Cardiac muscle cell (in vitro differentiated cells and primary cell): ENCODE measurements at regions not wholly inside any gene's neighbourhood (a gene's known extent, or its start where the extent isn't known, plus 50 kb on each side); places are given as distances from the start of the nearest gene placed in this dataset.

Source experiments
- DNase-seq, 2 donors: peaks; one replicate each; pipeline versions ENCODE4 v3.0.0 to v3.0.0-alpha.2; 2010 to 2017; ENCODE audit warnings: low read depth in 1 of 2, low spot score in 1 of 2
- H3K27ac ChIP-seq: fragments of 200-600 bp; sonication (generic); 2 replicates; pipeline ENCODE4 v1.5.1; 2016
- H3K27me3 ChIP-seq: fragments of 200-600 bp; sonication (generic); 2 replicates; pipeline ENCODE4 v1.6.0; 2016; ENCODE audit warnings: control low read depth
- H3K36me3 ChIP-seq: fragments of 200-600 bp; sonication (generic); 2 replicates; pipeline ENCODE4 v1.5.1; 2016; ENCODE audit warnings: control low read depth
- H3K4me1 ChIP-seq: fragments of 200-600 bp; sonication (generic); 2 replicates; pipeline ENCODE4 v1.8.1; 2017; ENCODE audit warnings: low read depth, mild to moderate bottlenecking, mixed run types
- H3K4me3 ChIP-seq: fragments of 200-600 bp; sonication (generic); 2 replicates; pipeline ENCODE4 v1.5.1; 2016; ENCODE audit warnings: mild to moderate bottlenecking
- H3K9me3 ChIP-seq: fragments of 200-600 bp; sonication (generic); 2 replicates; pipeline ENCODE4 v1.5.1; 2017; ENCODE audit warnings: low read depth, mild to moderate bottlenecking, control low read depth
- TF ChIP-seq, protein P1 (sequence below): IDR thresholded peaks from 2 replicates; pipeline ENCODE4 v1.5.1; 2012; ENCODE audit warnings: low read depth, mild to moderate bottlenecking, low read length

DNA sequence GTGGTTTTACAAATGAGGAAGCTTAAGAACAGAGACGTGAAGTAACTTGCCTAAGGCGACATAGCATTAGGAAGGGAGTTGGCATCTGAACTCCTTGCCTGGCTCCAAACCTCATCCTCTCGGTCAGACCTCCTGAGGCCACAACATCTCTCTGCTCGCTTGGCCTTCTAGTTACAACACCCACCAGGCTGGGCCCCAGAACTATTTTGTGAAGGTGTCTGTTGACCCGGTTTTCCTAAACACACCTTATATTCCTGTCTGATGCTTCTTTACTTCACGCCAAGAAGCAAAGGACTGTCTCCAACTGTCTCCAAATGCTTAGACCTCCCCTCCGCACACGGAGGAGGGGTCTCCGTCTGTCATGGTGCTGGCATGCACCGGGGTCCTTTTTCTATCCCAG, 326.6 kb downstream of the THBS2 start:
- H3K4me3 ChIP-seq, result no peak overlapping the region
- H3K9me3 ChIP-seq, result no peaks in the 10 kb centered on the region
- H3K4me1 ChIP-seq, result no peaks in the 10 kb centered on the region
- H3K27ac ChIP-seq, result no peak overlapping the region
- H3K27me3 ChIP-seq, result no peaks in the 10 kb centered on the region
- H3K36me3 ChIP-seq, result no peaks in the 10 kb centered on the region
- TF ChIP-seq, protein P1, sequence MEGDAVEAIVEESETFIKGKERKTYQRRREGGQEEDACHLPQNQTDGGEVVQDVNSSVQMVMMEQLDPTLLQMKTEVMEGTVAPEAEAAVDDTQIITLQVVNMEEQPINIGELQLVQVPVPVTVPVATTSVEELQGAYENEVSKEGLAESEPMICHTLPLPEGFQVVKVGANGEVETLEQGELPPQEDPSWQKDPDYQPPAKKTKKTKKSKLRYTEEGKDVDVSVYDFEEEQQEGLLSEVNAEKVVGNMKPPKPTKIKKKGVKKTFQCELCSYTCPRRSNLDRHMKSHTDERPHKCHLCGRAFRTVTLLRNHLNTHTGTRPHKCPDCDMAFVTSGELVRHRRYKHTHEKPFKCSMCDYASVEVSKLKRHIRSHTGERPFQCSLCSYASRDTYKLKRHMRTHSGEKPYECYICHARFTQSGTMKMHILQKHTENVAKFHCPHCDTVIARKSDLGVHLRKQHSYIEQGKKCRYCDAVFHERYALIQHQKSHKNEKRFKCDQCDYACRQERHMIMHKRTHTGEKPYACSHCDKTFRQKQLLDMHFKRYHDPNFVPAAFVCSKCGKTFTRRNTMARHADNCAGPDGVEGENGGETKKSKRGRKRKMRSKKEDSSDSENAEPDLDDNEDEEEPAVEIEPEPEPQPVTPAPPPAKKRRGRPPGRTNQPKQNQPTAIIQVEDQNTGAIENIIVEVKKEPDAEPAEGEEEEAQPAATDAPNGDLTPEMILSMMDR, result no peak
- DNase-seq, result no peak

DNA sequence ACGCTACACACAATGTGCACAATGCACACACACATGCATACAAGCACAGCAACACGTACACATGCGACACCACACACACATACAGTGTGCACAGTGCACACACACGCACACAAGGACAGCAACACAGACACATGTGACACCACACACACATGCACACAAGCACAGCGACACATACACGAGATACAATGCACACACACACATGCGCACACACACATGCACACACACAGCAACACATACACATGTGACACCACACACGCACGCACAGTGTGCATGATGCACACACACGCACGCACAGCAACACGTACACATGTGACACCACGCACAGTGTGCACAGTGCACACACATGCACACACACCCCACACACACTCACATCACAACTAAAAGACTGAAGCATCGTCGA, 327.3 kb downstream of the THBS2 start:
- no peak overlapping the region for H3K4me3 ChIP-seq
- no peaks in the 10 kb centered on the region for H3K9me3 ChIP-seq
- H3K27me3 ChIP-seq, result no peaks in the 10 kb centered on the region
- no peaks in the 10 kb centered on the region for H3K4me1 ChIP-seq
- no peak for DNase-seq
- no peaks in the 10 kb centered on the region for H3K36me3 ChIP-seq
- TF ChIP-seq, protein P1, result no peak
- no peak overlapping the region for H3K27ac ChIP-seq

DNA sequence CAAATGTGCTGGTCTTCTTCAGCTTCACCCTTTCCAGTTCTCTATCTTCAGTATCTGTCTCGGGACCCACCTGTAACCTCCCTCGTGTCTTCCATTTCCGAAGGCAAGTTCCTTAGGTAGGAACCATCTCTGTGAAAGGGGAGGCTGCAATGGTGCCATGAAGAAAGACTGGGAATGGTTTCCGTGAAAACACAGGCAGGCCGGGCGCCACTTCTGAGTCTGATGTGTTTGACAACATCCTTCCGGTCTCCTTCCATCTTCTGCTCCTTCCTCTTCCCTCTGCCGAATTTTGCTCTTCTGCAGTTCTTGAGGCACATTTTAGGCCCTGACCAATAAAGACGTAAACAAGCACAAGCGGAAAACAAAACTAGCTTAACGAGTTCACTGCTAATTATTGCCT, 328.0 kb downstream of the THBS2 start:
- H3K4me1 ChIP-seq, result no peaks in the 10 kb centered on the region
- TF ChIP-seq, protein P1, result no peak
- no peak for DNase-seq
- H3K36me3 ChIP-seq, result no peaks in the 10 kb centered on the region
- H3K27ac ChIP-seq, result no peak overlapping the region
- H3K27me3 ChIP-seq, result no peaks in the 10 kb centered on the region
- no peaks in the 10 kb centered on the region for H3K9me3 ChIP-seq
- no peak overlapping the region for H3K4me3 ChIP-seq

DNA sequence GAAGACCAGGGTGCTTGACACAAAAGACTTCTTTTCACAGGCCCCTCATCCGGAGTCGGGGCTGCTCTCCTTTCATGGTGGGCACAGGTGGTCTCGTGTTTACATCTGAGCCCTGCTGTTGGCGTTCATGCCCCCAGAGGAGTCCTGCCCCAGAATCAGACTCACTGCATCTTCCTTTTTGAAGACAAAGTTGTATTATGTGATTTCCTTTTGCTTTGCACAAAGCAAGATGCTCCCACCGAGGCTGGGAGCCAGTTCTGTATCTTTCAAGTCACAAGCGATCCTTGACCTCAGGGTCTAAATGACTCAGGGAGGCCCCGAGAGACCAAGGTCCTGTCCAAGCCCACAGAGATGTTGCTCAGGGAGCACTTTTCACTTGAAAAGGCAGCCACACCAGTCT, 330.5 kb downstream of the THBS2 start:
- TF ChIP-seq, protein P1, result no peak
- H3K27me3 ChIP-seq, result no peaks in the 10 kb centered on the region
- H3K9me3 ChIP-seq, result no peaks in the 10 kb centered on the region
- no peak for DNase-seq
- H3K36me3 ChIP-seq, result no peaks in the 10 kb centered on the region
- no peaks in the 10 kb centered on the region for H3K4me1 ChIP-seq
- H3K4me3 ChIP-seq, result no peak overlapping the region
- no peak overlapping the region for H3K27ac ChIP-seq

DNA sequence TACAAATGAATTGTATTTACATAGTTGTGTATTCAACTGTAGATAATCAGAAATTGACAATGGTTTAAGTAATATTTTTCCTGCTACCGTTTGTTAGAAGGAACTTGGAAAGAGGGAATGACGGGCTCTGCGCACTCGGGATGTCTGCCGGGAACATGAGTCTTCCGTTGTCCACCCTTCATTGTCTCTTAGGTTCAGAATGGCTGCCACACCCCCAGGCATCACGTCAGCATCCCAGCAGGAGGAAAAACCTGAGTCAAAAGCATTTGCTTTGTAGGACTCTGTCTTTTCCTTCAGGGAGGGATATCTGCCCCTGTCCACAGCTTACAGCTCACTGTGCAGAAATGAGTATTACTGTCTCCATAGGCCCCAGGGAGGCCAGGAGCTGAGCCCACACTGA, 331.2 kb downstream of the THBS2 start:
- H3K36me3 ChIP-seq, result no peaks in the 10 kb centered on the region
- TF ChIP-seq, protein P1, result no peak
- H3K4me1 ChIP-seq, result no peaks in the 10 kb centered on the region
- DNase-seq, result no peak
- no peak overlapping the region for H3K4me3 ChIP-seq
- no peaks in the 10 kb centered on the region for H3K27me3 ChIP-seq
- no peak overlapping the region for H3K27ac ChIP-seq
- H3K9me3 ChIP-seq, result no peaks in the 10 kb centered on the region

DNA sequence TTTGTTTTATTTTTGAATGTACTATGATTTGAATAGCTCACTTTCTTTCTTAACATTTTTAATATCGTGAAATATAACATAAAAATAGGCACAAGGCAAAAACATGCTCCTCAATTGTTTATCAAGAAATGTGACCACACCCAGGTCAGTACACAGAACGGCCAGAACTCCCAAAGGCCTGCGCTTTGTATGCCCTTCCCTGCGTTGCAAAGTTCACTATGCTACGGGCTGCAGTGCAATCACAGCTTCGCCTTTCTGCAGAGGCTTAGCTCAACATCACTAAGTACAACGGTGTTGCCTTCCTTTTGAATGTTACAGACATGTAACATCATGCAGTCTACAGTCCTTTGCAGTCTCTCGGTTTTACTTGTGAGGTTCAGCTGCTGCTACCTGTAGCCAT, 333.4 kb downstream of the THBS2 start:
- Histone ChIP-seq H3K27me3 (no peaks in the 10 kb centered on the region), H3K36me3 (no peaks in the 10 kb centered on the region), H3K4me1 (no peaks in the 10 kb centered on the region), H3K4me3 (no peak overlapping the region), H3K27ac (no peak overlapping the region), H3K9me3 (no peaks in the 10 kb centered on the region)
- no peak for DNase-seq
- TF ChIP-seq, protein P1, result no peak
